B cell (primary cell): ENCODE measurements at regions not wholly inside any gene's neighbourhood (a gene's known extent, or its start where the extent isn't known, plus 50 kb on each side); places are given as distances from the start of the nearest gene placed in this dataset.

Source experiments
- ATAC-seq: fragments of 200-7000 bp; cut with Tn5 transposase; one replicate; pipeline ENCODE4 v1.10.0; 2021; ENCODE audit warnings: low read depth, mild to moderate bottlenecking, moderate number of reproducible peaks, moderate library complexity
- CTCF ChIA-PET: fragments of 350-600 bp; sonication (Branson Sonifier 250); formaldehyde crosslinking; loops from one replicate; lab custom pipeline; 2021; ENCODE audit warnings: antibody characterized with exemption, inconsistent platforms; lab: Charles Lee
- POLR2A ChIA-PET: fragments of 350-600 bp; sonication (Branson Sonifier 250); formaldehyde crosslinking; loops from one replicate; lab custom pipeline; 2021; ENCODE audit warnings: antibody characterized with exemption; lab: Charles Lee
- DNase-seq: peaks from one replicate; pipeline ENCODE4 v3.0.0; 2013
- H2AFZ ChIP-seq: 2 replicates; pipeline ENCODE4 v1.6.1; 2012; ENCODE audit warnings: mild to moderate bottlenecking, low read depth, low read length; ENCODE audit not compliant: insufficient read depth, poor library complexity, severe bottlenecking
- H3K27ac ChIP-seq, 2 donors: 1 replicate in 1 of 2; 2 replicates in 1 of 2; pipeline ENCODE4 v1.5.1; 2012 to 2013; ENCODE audit warnings: low read length in 2 of 2, mild to moderate bottlenecking in 2 of 2, moderate library complexity in 1 of 2
- H3K27me3 ChIP-seq, 4 experiments: fragments of 200-600 bp in 1 of 4; sonication (generic) in 1 of 4; replicated peaks in 1 of 4; 1 replicate in 2 of 4; 2 replicates in 2 of 4; pipeline versions ENCODE4 v1.6.1 to v1.7.0; 2013 to 2016; ENCODE audit warnings: low read length in 3 of 4, mild to moderate bottlenecking in 2 of 4, mixed read lengths in 1 of 4, moderate library complexity in 1 of 4; ENCODE audit not compliant: insufficient read depth in 4 of 4, control insufficient read depth in 3 of 4; ENCODE audit errors: control extremely low read depth in 1 of 4
- H3K36me3 ChIP-seq, 2 experiments: replicated peaks in 1 of 2; 1 replicate in 1 of 2; 2 replicates in 1 of 2; pipeline versions ENCODE4 v1.6.1 to v1.7.1; 2013; ENCODE audit warnings: low read length in 1 of 2; ENCODE audit not compliant: insufficient read depth in 2 of 2, control insufficient read depth in 1 of 2; ENCODE audit errors: control extremely low read depth in 1 of 2, extremely low read depth in 1 of 2
- H3K4me1 ChIP-seq, 2 donors: fragments of 200-600 bp in 1 of 2; sonication (generic) in 1 of 2; 1 replicate in 1 of 2; 2 replicates in 1 of 2; pipeline versions ENCODE4 v1.5.1 to v1.6.1; 2013 to 2017; ENCODE audit warnings: low read length in 2 of 2; ENCODE audit not compliant: control insufficient read depth in 2 of 2, insufficient read depth in 2 of 2
- H3K4me2 ChIP-seq: replicated peaks from 2 replicates; pipeline ENCODE3; 2012; ENCODE audit warnings: mild to moderate bottlenecking, low read depth, low read length; ENCODE audit not compliant: poor library complexity, severe bottlenecking
- H3K4me3 ChIP-seq, 5 experiments: fragments of 200-600 bp in 1 of 5; sonication (generic) in 1 of 5; 1 replicate in 3 of 5; 2 replicates in 2 of 5; pipeline versions ENCODE4 v1.5.1 to v1.7.0; 2011 to 2016; ENCODE audit warnings: low read length in 4 of 5, mild to moderate bottlenecking in 4 of 5, low read depth in 2 of 5, control low read depth in 1 of 5, moderate library complexity in 1 of 5; ENCODE audit not compliant: insufficient read depth in 1 of 5; ENCODE audit errors: control extremely low read depth in 1 of 5, extremely low read depth in 1 of 5
- H3K79me2 ChIP-seq: fragments of 200-600 bp; sonication (generic); one replicate; pipeline ENCODE4 v1.6.0; 2016; ENCODE audit warnings: low read length; ENCODE audit not compliant: control insufficient read depth, insufficient read depth
- H3K9ac ChIP-seq: fragments of 200-600 bp; sonication (generic); 2 replicates; pipeline ENCODE4 v1.6.1; 2017; ENCODE audit warnings: mild to moderate bottlenecking, low read length, moderate library complexity
- H3K9me3 ChIP-seq, 3 donors: one replicate each; pipeline versions ENCODE4 v1.6.1 to v1.7.1; 2013; ENCODE audit warnings: low read length in 2 of 3; ENCODE audit not compliant: control insufficient read depth in 2 of 3, insufficient read depth in 1 of 3; ENCODE audit errors: control extremely low read depth in 1 of 3
- H4K20me1 ChIP-seq: 2 replicates; pipeline ENCODE4 v1.6.0; 2012; ENCODE audit warnings: mild to moderate bottlenecking, low read length; ENCODE audit not compliant: insufficient read depth, control insufficient read depth, poor library complexity, severe bottlenecking
- H3K27ac Mint-ChIP-seq: one replicate; pipeline ENCODE4 v1.8.0; 2021; ENCODE audit warnings: mixed read lengths
- H3K27me3 Mint-ChIP-seq: one replicate; pipeline ENCODE4 v1.8.0; 2021; ENCODE audit warnings: mixed read lengths
- H3K4me1 Mint-ChIP-seq: one replicate; pipeline ENCODE4 v1.8.0; 2021; ENCODE audit warnings: mixed read lengths
- H3K4me3 Mint-ChIP-seq: one replicate; pipeline ENCODE4 v1.8.0; 2021; ENCODE audit warnings: mixed read lengths
- H3K9me3 Mint-ChIP-seq: one replicate; pipeline ENCODE4 v1.8.0; 2022; ENCODE audit warnings: mixed read lengths; ENCODE audit not compliant: insufficient read depth
- CTCF ChIP-seq: fragments of 200-600 bp; IDR thresholded peaks from one replicate; pipeline ENCODE4 v1.8.0; 2022; ENCODE audit warnings: antibody characterized with exemption, mild to moderate bottlenecking
- EZH2 ChIP-seq: IDR thresholded peaks from 2 replicates; pipeline ENCODE4 v1.6.1; 2012; ENCODE audit warnings: borderline replicate concordance, low read depth, mild to moderate bottlenecking, moderate library complexity, low read length; ENCODE audit not compliant: insufficient read depth, poor library complexity, severe bottlenecking
- WGBS: methylation state at CpG from one replicate; pipeline ENCODE4 v1.1.5; 2013; ENCODE audit warnings: missing lambda C conversion rate; ENCODE audit not compliant: insufficient coverage; 5-methylcytosine and 5-hydroxymethylcytosine counted together
- intact Hi-C: fragments of 100-400 bp; cut with micrococcal nuclease; formaldehyde crosslinking; loops from one replicate; pipeline ENCODE4 v1.10.0; 2022

GRCh38 chr13:39913339-39913738 lies 257.9 kb downstream of the COG6 start:
- H4K20me1 ChIP-seq, result no peaks in the 10 kb centered on the region
- POLR2A ChIA-PET, result no interaction called here
- intact Hi-C loops, result no loop called here

GRCh38 chr13:39913928-39914327 lies 258.5 kb downstream of the COG6 start:
- no peaks in the 10 kb centered on the region for H3K36me3 ChIP-seq
- DNase-seq (no peak), ATAC-seq (no peak)
- peaks cover 0 to 3% (median 0%) of the 10 kb centered on the region in 4 experiments for H3K27me3 ChIP-seq
- no peaks in the 10 kb centered on the region for H3K4me1 Mint-ChIP-seq
- TF ChIP-seq EZH2 (no peak), CTCF (no peak)
- intact Hi-C loops, result no loop called here
- no peaks in the 10 kb centered on the region for H4K20me1 ChIP-seq
- H3K4me1 ChIP-seq, result no peaks in the 10 kb centered on the region
- H3K79me2 ChIP-seq, result no peaks in the 10 kb centered on the region
- ChIA-PET CTCF (no interaction called here), POLR2A (no interaction called here)
- no peak overlapping the region for H3K9ac ChIP-seq
- H3K27ac Mint-ChIP-seq, result no peak overlapping the region
- H3K9me3 ChIP-seq, result no peaks in the 10 kb centered on the region
- H3K9me3 Mint-ChIP-seq, result no peaks in the 10 kb centered on the region
- H3K27ac ChIP-seq, result no peak overlapping the region
- H3K4me3 Mint-ChIP-seq, result no peak overlapping the region
- no peak overlapping the region for H3K4me2 ChIP-seq
- H3K27me3 Mint-ChIP-seq, result peaks cover 21% of the 10 kb centered on the region
- no peak overlapping the region for H3K4me3 ChIP-seq
- no peak overlapping the region for H2AFZ ChIP-seq
- WGBS, result 56% methylated on average over 1 of the region's 2 CpGs

More at GRCh38 chr13:39913339-39913738, 257.9 kb downstream of the COG6 start:
- Histone ChIP-seq H3K4me1 (no peaks in the 10 kb centered on the region), H3K9ac (no peak overlapping the region), H3K9me3 (no peaks in the 10 kb centered on the region), H3K4me3 (no peak overlapping the region), H3K36me3 (no peaks in the 10 kb centered on the region), H3K79me2 (no peaks in the 10 kb centered on the region), H3K4me2 (no peak overlapping the region), H3K27me3 (peaks cover 0 to 3% (median 0%) of the 10 kb centered on the region in 4 experiments), H2AFZ (no peak overlapping the region), H3K27ac (no peak overlapping the region)
- H3K4me3 Mint-ChIP-seq, result no peak overlapping the region
- no peak overlapping the region for H3K27ac Mint-ChIP-seq
- DNase-seq (no peak), ATAC-seq (no peak)
- TF ChIP-seq CTCF (no peak), EZH2 (no peak)
- H3K4me1 Mint-ChIP-seq, result no peaks in the 10 kb centered on the region
- 58% methylated on average over 2 of the region's 4 CpGs for WGBS
- H3K27me3 Mint-ChIP-seq, result peaks cover 21% of the 10 kb centered on the region
- CTCF ChIA-PET, result interaction anchor here (0.7 kb wide), 1 partner anchor 29 kb away, joined by 3 read pairs; no protein-coding TSS in a partner anchor
- H3K9me3 Mint-ChIP-seq, result no peaks in the 10 kb centered on the region
